ENCODE measurements at regions not wholly inside any gene's neighbourhood (a gene's known extent, or its start where the extent isn't known, plus 50 kb on each side); places are given as distances from the start of the nearest gene placed in this dataset.

GRCh38 chr3:194032828-194033435, 103.0 kb upstream of the HES1 start:
- TF ChIP-seq ZNF274 (IDR thresholded peaks at IDR 0.05; ENCODE audit: low read depth, low read length) (no peak), ELF1 (IDR thresholded peaks at IDR 0.05; ENCODE audit: borderline replicate concordance, low read depth) (no peak), CTCF (IDR thresholded peaks at IDR 0.05 in 2 of 3, conservative IDR thresholded peaks at IDR 0.05 in 1 of 3; ENCODE audit: borderline replicate concordance in 1 of 3, insufficient read depth in 1 of 3, low read depth in 2 of 3, low read length in 2 of 3) (no peak)
